Head of caudate nucleus (tissue), 42 donors: ENCODE measurements at regions not wholly inside any gene's neighbourhood (a gene's known extent, or its start where the extent isn't known, plus 50 kb on each side); places are given as distances from the start of the nearest gene placed in this dataset.
"Not testable (repeated sequence)": the region's sequence is repeated elsewhere in the genome, so short reads cannot be mapped to it uniquely, and the experiment has no call there.

Experiments used
- DNase-seq, 42 donors: peaks; one replicate each; pipeline versions ENCODE4 v3.0.0 to v3.0.0-alpha.2; 2020 to 2021; ENCODE audit warnings: mixed read lengths in 7 of 42
- intact Hi-C: fragments of 100-400 bp; cut with DNase I; formaldehyde crosslinking; loops from one replicate; pipeline ENCODE4 v1.15.0; 2022

- DNase-seq = not testable (repeated sequence)
- intact Hi-C loops = loop anchor here (10.0 kb wide), 1 partner anchor 49 kb away; no protein-coding TSS in a partner anchor
Measured at GRCh38 chr20:47845382-47845977, 60.2 kb upstream of the SULF2 start.

GRCh38 chr20:47844568-47844906 lies 59.3 kb upstream of the SULF2 start:
- intact Hi-C loops = loop anchor here (10.0 kb wide), 1 partner anchor 50 kb away; no protein-coding TSS in a partner anchor
- not testable (repeated sequence) for DNase-seq

- DNase-seq = no peak
- intact Hi-C loops = loop anchor here (10.0 kb wide), 1 partner anchor 51 kb away; no protein-coding TSS in a partner anchor
Measured at GRCh38 chr20:47843886-47844567, 58.7 kb upstream of the SULF2 start.

- intact Hi-C loops = loop anchor here (10.0 kb wide), 1 partner anchor 52 kb away; no protein-coding TSS in a partner anchor
- not testable (repeated sequence) for DNase-seq
Measured at GRCh38 chr20:47842950-47843349, 57.7 kb upstream of the SULF2 start.

GRCh38 chr20:47842004-47842403 lies 56.7 kb upstream of the SULF2 start:
- DNase-seq = not testable (repeated sequence)
- intact Hi-C loops = loop anchor here (10.0 kb wide), 1 partner anchor 53 kb away; no protein-coding TSS in a partner anchor

GRCh38 chr20:47836256-47836817 lies 51.1 kb upstream of the SULF2 start:
- DNase-seq, intact Hi-C loops: not testable (repeated sequence)
